Caco-2 (cell line): ENCODE measurements at regions not wholly inside any gene's neighbourhood (a gene's known extent, or its start where the extent isn't known, plus 50 kb on each side); places are given as distances from the start of the nearest gene placed in this dataset.

Source experiments
- BruUV-seq: library from RNA; stranded (reverse); fragments of 400-500 nt; replicated peaks from 2 replicates; lab custom pipeline; 2021; lab: Mats Ljungman, UMichigan
- CTCF ChIA-PET: fragments of 300-600 bp; sonication (Branson Sonifier 250); formaldehyde crosslinking; loops from one replicate; lab custom pipeline; 2022; ENCODE audit warnings: antibody characterized with exemption; lab: Charles Lee
- POLR2A ChIA-PET: fragments of 300-600 bp; sonication (Branson Sonifier 250); formaldehyde crosslinking; loops from one replicate; lab custom pipeline; 2022; ENCODE audit warnings: antibody characterized with exemption; lab: Charles Lee
- DNase-seq, 2 experiments: peaks; one replicate each; pipeline versions ENCODE4 v3.0.0 to v3.0.0-alpha.2; 2020 to 2022
- H3K27me3 ChIP-seq: replicated peaks from 2 replicates; pipeline ENCODE4 v1.6.0; 2011; ENCODE audit warnings: low read length; ENCODE audit not compliant: control insufficient read depth, insufficient read depth
- H3K36me3 ChIP-seq: 2 replicates; pipeline ENCODE4 v1.5.1; 2011; ENCODE audit warnings: low read length; ENCODE audit not compliant: control insufficient read depth, insufficient read depth
- H3K4me1 ChIP-seq: fragments of 250-450 bp; sonication (Bioruptor Pico); 2 replicates; pipeline ENCODE4 v1.5.1; 2020; ENCODE audit warnings: mild to moderate bottlenecking
- H3K4me3 ChIP-seq: 2 replicates; pipeline ENCODE4 v1.5.1; 2011; ENCODE audit warnings: low read depth, mild to moderate bottlenecking, control low read depth, low read length
- H3K9me3 ChIP-seq: fragments of 250-450 bp; sonication (Bioruptor Pico); 2 replicates; pipeline ENCODE4 v1.5.1; 2020; ENCODE audit warnings: mild to moderate bottlenecking, moderate library complexity
- H3K27ac Mint-ChIP-seq: one replicate; pipeline ENCODE4 v1.8.0; 2022; ENCODE audit warnings: mixed read lengths; ENCODE audit not compliant: unreplicated experiment
- H3K27me3 Mint-ChIP-seq: one replicate; pipeline ENCODE4 v1.8.0; 2022; ENCODE audit warnings: mixed read lengths; ENCODE audit not compliant: insufficient read depth, unreplicated experiment
- H3K36me3 Mint-ChIP-seq: one replicate; pipeline ENCODE4 v1.8.0; 2022; ENCODE audit warnings: mild to moderate bottlenecking, mixed read lengths; ENCODE audit not compliant: insufficient read depth, unreplicated experiment
- H3K4me1 Mint-ChIP-seq: one replicate; pipeline ENCODE4 v1.8.0; 2022; ENCODE audit warnings: low read depth, mixed read lengths; ENCODE audit not compliant: unreplicated experiment
- H3K4me3 Mint-ChIP-seq: one replicate; pipeline ENCODE4 v1.8.0; 2022; ENCODE audit warnings: mild to moderate bottlenecking, moderate library complexity, mixed read lengths; ENCODE audit not compliant: unreplicated experiment
- H3K9me3 Mint-ChIP-seq: one replicate; pipeline ENCODE4 v1.8.0; 2022; ENCODE audit warnings: mixed read lengths; ENCODE audit not compliant: unreplicated experiment
- intact Hi-C: fragments of 100-400 bp; cut with micrococcal nuclease; formaldehyde crosslinking; loops from one replicate; pipeline ENCODE4 v1.10.0; 2022; ENCODE audit not compliant: unreplicated experiment
- TF ChIP-seq, protein P1 (sequence below), 2 experiments: fragments of 200-600 bp in 1 of 2; IDR thresholded peaks; 1 replicate in 1 of 2; 2 replicates in 1 of 2; pipeline versions ENCODE4 v1.5.1 to v1.8.0; 2011 to 2022; ENCODE audit warnings: antibody characterized with exemption in 1 of 2, control low read depth in 1 of 2, inconsistent platforms in 1 of 2, low read depth in 1 of 2, low read length in 1 of 2, mild to moderate bottlenecking in 1 of 2, moderate library complexity in 1 of 2; ENCODE audit not compliant: insufficient read depth in 1 of 2, severe bottlenecking in 1 of 2, unreplicated experiment in 1 of 2

- Mint-ChIP-seq H3K4me3 (peak overlapping the region; percentile 61), H3K36me3 (peaks cover 6% of the 10 kb centered on the region), H3K27me3 (peaks cover 5% of the 10 kb centered on the region), H3K9me3 (no peaks in the 10 kb centered on the region), H3K27ac (no peak overlapping the region), H3K4me1 (peaks cover 7% of the 10 kb centered on the region)
- CTCF ChIA-PET, result interaction anchor here (0.6 to 0.8 kb wide), 2 partner anchors 219 to 328 kb away, joined by 4 to 5 read pairs; no protein-coding TSS in a partner anchor
- intact Hi-C loops, result loop anchor here (1.0 to 5.0 kb wide), 5 partner anchors 98 to 278 kb away; no protein-coding TSS in a partner anchor
- DNase-seq, result peak in 1 of 2 experiments; percentile 70
- POLR2A ChIA-PET, result interaction anchor here (0.8 to 1.0 kb wide), 3 partner anchors 11 to 212 kb away, joined by 3 to 5 read pairs (median 5); partner anchors contain the start of gene SERTAD2
- Histone ChIP-seq H3K4me1 (no peaks in the 10 kb centered on the region; the same call in 1 of the 2 replicates), H3K4me3 (peak overlapping the region; percentile 72), H3K27me3 (no peaks in the 10 kb centered on the region), H3K36me3 (no peaks in the 10 kb centered on the region), H3K9me3 (no peaks in the 10 kb centered on the region)
- no TSS peak for BruUV-seq
- TF ChIP-seq, protein P1, sequence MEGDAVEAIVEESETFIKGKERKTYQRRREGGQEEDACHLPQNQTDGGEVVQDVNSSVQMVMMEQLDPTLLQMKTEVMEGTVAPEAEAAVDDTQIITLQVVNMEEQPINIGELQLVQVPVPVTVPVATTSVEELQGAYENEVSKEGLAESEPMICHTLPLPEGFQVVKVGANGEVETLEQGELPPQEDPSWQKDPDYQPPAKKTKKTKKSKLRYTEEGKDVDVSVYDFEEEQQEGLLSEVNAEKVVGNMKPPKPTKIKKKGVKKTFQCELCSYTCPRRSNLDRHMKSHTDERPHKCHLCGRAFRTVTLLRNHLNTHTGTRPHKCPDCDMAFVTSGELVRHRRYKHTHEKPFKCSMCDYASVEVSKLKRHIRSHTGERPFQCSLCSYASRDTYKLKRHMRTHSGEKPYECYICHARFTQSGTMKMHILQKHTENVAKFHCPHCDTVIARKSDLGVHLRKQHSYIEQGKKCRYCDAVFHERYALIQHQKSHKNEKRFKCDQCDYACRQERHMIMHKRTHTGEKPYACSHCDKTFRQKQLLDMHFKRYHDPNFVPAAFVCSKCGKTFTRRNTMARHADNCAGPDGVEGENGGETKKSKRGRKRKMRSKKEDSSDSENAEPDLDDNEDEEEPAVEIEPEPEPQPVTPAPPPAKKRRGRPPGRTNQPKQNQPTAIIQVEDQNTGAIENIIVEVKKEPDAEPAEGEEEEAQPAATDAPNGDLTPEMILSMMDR (IDR thresholded peaks at IDR 0.05; ENCODE audit: insufficient read depth in 1 of 2, low read depth in 1 of 2, low read length in 1 of 2, severe bottlenecking in 1 of 2, unreplicated experiment in 1 of 2), result peak; percentile 31 to 80
Measured at GRCh38 chr2:64865073-64865830, 123.9 kb upstream of the SLC1A4 start.

GRCh38 chr2:64865831-64866345 is 123.3 kb upstream of the SLC1A4 start:
- Mint-ChIP-seq H3K27ac (no peak overlapping the region), H3K4me1 (peaks cover 7% of the 10 kb centered on the region), H3K27me3 (peaks cover 5% of the 10 kb centered on the region), H3K9me3 (no peaks in the 10 kb centered on the region), H3K4me3 (peak overlapping the region; percentile 61), H3K36me3 (peaks cover 6% of the 10 kb centered on the region)
- Histone ChIP-seq H3K9me3 (no peaks in the 10 kb centered on the region), H3K4me1 (no peaks in the 10 kb centered on the region; the same call in 1 of the 2 replicates), H3K36me3 (no peaks in the 10 kb centered on the region), H3K4me3 (no peak overlapping the region), H3K27me3 (no peaks in the 10 kb centered on the region)
- intact Hi-C loops, result loop anchor here (1.0 to 5.0 kb wide), 5 partner anchors 99 to 279 kb away; no protein-coding TSS in a partner anchor
- CTCF ChIA-PET, result interaction anchor here (1.3 kb wide), 1 partner anchor 47 kb away, joined by 5 read pairs; no protein-coding TSS in a partner anchor
- no TSS peak for BruUV-seq
- no peak for DNase-seq
- TF ChIP-seq, protein P1 (IDR thresholded peaks at IDR 0.05; ENCODE audit: insufficient read depth in 1 of 2, low read depth in 1 of 2, low read length in 1 of 2, severe bottlenecking in 1 of 2, unreplicated experiment in 1 of 2), result no peak
- POLR2A ChIA-PET, result no interaction called here

- no peak for DNase-seq
- H3K36me3 Mint-ChIP-seq, result peaks cover 6% of the 10 kb centered on the region
- H3K27me3 Mint-ChIP-seq, result peaks cover 5% of the 10 kb centered on the region
- H3K9me3 Mint-ChIP-seq, result no peaks in the 10 kb centered on the region
- Histone ChIP-seq H3K9me3 (no peaks in the 10 kb centered on the region), H3K27me3 (no peaks in the 10 kb centered on the region), H3K4me3 (no peak overlapping the region), H3K36me3 (no peaks in the 10 kb centered on the region), H3K4me1 (no peaks in the 10 kb centered on the region; the same call in 1 of the 2 replicates)
- H3K4me3 Mint-ChIP-seq, result peak overlapping the region; percentile 59
- BruUV-seq, result no TSS peak
- peak overlapping the region; percentile 78 for H3K27ac Mint-ChIP-seq
- peaks cover 7% of the 10 kb centered on the region for H3K4me1 Mint-ChIP-seq
- intact Hi-C loops, result loop anchor here (5.0 kb wide), 1 partner anchor 99 kb away; no protein-coding TSS in a partner anchor
- TF ChIP-seq, protein P1 (IDR thresholded peaks at IDR 0.05; ENCODE audit: insufficient read depth in 1 of 2, low read depth in 1 of 2, low read length in 1 of 2, severe bottlenecking in 1 of 2, unreplicated experiment in 1 of 2), result no peak
- ChIA-PET POLR2A (no interaction called here), CTCF (interaction anchor here (0.6 to 1.3 kb wide), 6 partner anchors 46 to 292 kb away, joined by 3 to 5 read pairs (median 3); no protein-coding TSS in a partner anchor)
Measured at GRCh38 chr2:64866797-64867196, 122.4 kb upstream of the SLC1A4 start.
